Mucosa of descending colon (tissue), 3 donors: ENCODE measurements at regions not wholly inside any gene's neighbourhood (a gene's known extent, or its start where the extent isn't known, plus 50 kb on each side); places are given as distances from the start of the nearest gene placed in this dataset.

Experiments
- ATAC-seq: fragments of 200-7000 bp; cut with Tn5 transposase; one replicate; pipeline ENCODE4 v1.9.1; 2020; ENCODE audit warnings: mild to moderate bottlenecking, moderate library complexity
- DNase-seq, 3 donors: peaks; one replicate each; pipeline ENCODE4 v3.0.0-alpha.2; 2020
- H3K36me3 ChIP-seq: fragments of 200-600 bp; one replicate; pipeline ENCODE4 v1.8.0; 2021; ENCODE audit warnings: low read depth, mild to moderate bottlenecking
- H3K4me1 ChIP-seq: fragments of 200-600 bp; one replicate; pipeline ENCODE4 v1.8.0; 2021; ENCODE audit warnings: low read depth, mild to moderate bottlenecking
- H3K4me3 ChIP-seq: fragments of 200-600 bp; one replicate; pipeline ENCODE4 v1.8.0; 2021; ENCODE audit warnings: mild to moderate bottlenecking
- H3K9me3 ChIP-seq: fragments of 200-600 bp; one replicate; pipeline ENCODE4 v1.8.0; 2021; ENCODE audit warnings: mild to moderate bottlenecking
- intact Hi-C, 2 donors: fragments of 100-400 bp; cut with DNase I in 1 of 2; cut with micrococcal nuclease in 1 of 2; formaldehyde crosslinking; loops; one replicate each; pipeline versions ENCODE4 v1.11.0 to v1.11.1; 2022; cut with DNase I, micrococcal nuclease
- TF ChIP-seq, protein P1 (sequence below): fragments of 200-600 bp; IDR thresholded peaks from one replicate; pipeline ENCODE4 v1.8.0; 2022; ENCODE audit warnings: antibody characterized with exemption, mild to moderate bottlenecking
- donor health status: DM: no; HTN: no; CAD: no; lungs with moderate emphysema.
- donor health status: DM: no; HTN: no; CAD: no.
- donor health status: DM: no; HTN: yes; CAD: no.

DNA sequence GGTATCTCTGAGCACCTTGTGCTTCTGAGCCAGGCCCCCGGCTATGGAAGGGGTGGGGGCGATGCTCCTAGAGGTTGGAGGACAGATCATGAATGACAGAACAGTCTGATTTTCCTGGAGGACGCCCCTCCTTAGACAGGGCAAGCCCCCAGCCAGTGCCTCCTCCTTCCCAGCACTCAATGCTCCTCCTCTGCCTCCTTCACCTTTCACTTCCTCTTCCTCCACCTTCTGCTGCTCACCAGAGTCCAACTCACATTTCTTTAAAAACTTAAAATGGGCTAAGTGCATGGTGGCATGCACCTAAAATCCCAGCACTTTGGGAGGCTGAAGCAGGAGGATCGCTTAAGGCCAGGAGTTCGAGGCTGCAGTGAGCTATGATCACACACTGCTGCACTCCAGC, 71.1 kb upstream of the CUX1 start:
- H3K9me3 ChIP-seq, result no peaks in the 10 kb centered on the region
- peaks cover 9% of the 10 kb centered on the region for H3K4me1 ChIP-seq
- no peak overlapping the region for H3K4me3 ChIP-seq
- DNase-seq (no peak), ATAC-seq (no peak)
- TF ChIP-seq, protein P1, sequence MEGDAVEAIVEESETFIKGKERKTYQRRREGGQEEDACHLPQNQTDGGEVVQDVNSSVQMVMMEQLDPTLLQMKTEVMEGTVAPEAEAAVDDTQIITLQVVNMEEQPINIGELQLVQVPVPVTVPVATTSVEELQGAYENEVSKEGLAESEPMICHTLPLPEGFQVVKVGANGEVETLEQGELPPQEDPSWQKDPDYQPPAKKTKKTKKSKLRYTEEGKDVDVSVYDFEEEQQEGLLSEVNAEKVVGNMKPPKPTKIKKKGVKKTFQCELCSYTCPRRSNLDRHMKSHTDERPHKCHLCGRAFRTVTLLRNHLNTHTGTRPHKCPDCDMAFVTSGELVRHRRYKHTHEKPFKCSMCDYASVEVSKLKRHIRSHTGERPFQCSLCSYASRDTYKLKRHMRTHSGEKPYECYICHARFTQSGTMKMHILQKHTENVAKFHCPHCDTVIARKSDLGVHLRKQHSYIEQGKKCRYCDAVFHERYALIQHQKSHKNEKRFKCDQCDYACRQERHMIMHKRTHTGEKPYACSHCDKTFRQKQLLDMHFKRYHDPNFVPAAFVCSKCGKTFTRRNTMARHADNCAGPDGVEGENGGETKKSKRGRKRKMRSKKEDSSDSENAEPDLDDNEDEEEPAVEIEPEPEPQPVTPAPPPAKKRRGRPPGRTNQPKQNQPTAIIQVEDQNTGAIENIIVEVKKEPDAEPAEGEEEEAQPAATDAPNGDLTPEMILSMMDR, result no peak
- intact Hi-C loops, result no loop called here
- H3K36me3 ChIP-seq, result no peaks in the 10 kb centered on the region

DNA sequence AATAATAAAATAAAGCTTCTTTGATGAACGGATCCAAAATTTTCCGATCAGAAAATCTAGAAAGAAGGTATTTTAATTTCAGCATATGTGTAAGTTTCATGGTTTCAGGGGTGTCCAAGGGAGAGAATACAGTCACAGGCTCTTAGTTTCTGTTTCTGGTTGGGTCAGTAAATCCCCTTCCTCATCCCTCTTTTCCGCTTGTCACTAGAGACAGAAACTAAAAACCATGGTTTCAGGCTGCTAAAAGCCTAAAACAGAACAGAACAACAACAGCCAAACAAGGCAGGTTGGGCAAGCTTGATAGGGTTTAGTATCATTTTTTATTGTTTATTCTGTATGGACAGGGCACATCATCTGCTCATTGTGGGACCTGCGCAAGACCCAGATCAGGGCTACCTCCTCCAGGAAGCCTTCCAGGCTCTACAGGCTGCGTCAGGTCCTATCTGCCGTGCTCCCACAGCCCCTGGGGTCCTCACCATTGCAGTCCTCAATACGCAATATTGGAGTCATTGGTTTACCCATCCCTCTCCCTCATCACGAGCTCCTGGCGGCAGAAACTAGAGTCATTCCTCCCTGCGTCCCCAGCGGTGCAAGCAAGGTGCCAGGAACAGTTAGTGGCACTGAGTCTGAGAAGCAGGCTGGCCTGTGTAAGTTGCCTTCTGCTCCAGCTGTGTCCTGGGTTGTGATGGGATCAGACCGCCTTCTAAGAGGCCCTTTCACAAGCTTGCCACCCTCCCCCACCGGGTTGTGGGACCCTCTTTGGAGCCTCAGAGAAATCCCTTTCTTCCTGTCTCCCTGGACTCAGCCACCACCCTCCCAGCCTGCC, 70.2 kb upstream of the CUX1 start:
- TF ChIP-seq, protein P1, result no peak
- Histone ChIP-seq H3K36me3 (no peaks in the 10 kb centered on the region), H3K4me3 (no peak overlapping the region), H3K9me3 (no peaks in the 10 kb centered on the region), H3K4me1 (peaks cover 7% of the 10 kb centered on the region)
- DNase-seq, result no peak
- intact Hi-C loops, result no loop called here
- no peak for ATAC-seq

DNA sequence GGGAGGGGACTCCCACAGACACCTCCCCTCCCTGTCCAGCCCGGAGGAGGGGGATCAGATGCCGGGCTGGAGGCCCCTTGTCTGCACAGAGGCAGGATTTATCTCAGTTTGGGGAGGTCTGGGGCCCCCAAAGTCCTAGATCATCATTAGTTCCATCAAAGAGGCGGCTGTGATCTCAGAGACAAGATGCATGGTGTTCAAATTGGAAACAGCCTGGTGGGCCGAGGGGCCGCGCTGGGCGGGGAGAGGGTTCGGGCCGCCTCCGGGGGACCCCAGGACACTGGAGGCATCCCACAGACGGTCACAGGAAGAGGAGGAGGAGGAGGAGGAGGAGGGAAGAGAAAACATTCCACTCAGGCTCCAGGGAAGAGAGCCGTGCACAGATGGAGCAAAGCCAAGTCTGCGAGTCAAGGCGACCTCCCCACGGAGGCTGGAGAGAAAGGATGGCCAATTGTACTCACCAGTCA, 69.5 kb upstream of the CUX1 start:
- TF ChIP-seq, protein P1, result no peak
- ATAC-seq (no peak), DNase-seq (no peak)
- Histone ChIP-seq H3K9me3 (no peaks in the 10 kb centered on the region), H3K4me1 (peaks cover 7% of the 10 kb centered on the region), H3K36me3 (no peaks in the 10 kb centered on the region), H3K4me3 (no peak overlapping the region)
- intact Hi-C loops, result no loop called here

DNA sequence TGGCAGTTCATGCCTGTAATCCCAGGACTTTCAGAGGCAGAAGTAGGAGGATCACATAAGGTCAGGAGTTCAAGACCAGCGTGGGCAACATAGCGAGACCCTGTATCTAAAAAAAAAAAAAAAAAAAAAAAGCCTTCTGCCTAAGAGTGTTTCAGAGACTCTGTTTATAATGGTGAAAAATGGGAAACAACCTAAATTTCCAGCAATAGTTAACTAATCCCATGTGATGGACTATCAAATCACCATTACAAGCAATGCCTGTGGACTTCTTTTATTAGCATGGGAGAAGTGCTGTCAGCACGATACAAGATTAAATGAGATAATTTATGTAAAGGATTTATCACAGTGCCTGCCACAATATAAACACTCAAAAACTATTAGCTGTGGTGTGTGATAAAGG, 67.5 kb upstream of the CUX1 start:
- ATAC-seq, result no peak
- intact Hi-C loops, result no loop called here
- peaks cover 8% of the 10 kb centered on the region for H3K4me1 ChIP-seq
- TF ChIP-seq, protein P1, result no peak
- H3K4me3 ChIP-seq, result no peak overlapping the region
- DNase-seq, result no peak
- H3K36me3 ChIP-seq, result no peaks in the 10 kb centered on the region
- no peaks in the 10 kb centered on the region for H3K9me3 ChIP-seq

DNA sequence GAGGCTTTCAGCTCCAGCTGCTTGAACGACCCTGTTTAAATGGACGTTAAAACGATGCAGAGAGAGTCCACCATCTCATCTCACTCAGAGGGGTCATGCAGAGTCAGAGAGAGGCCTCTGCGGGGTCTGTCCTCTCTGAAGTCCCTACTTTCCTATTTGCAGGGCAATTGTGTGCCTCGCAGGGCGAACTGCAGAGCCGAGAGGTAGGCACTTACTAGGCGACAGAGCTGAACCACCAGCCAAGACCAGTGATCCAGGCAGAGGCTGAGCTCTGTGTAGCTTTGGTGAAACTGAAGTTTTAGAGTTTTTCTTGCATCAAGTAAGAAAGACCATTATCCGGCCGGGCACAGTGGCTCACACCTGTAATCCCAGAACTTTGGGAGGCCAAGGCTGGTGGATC, 64.1 kb upstream of the CUX1 start:
- TF ChIP-seq, protein P1, result no peak
- intact Hi-C loops, result no loop called here
- Histone ChIP-seq H3K4me1 (peaks cover 9% of the 10 kb centered on the region), H3K9me3 (no peaks in the 10 kb centered on the region), H3K4me3 (no peak overlapping the region), H3K36me3 (no peaks in the 10 kb centered on the region)
- no peak for ATAC-seq
- DNase-seq, result no peak
